HepG2 (cell line): ENCODE measurements at regions not wholly inside any gene's neighbourhood (a gene's known extent, or its start where the extent isn't known, plus 50 kb on each side); places are given as distances from the start of the nearest gene placed in this dataset.

Source experiments
- ATAC-seq: fragments of 200-7000 bp; cut with Tn5 transposase; 3 replicates; pipeline ENCODE4 v1.9.1; 2020; ENCODE audit warnings: mild to moderate bottlenecking, moderate library complexity
- BruUV-seq: library from RNA; stranded (reverse); fragments of 400-500 nt; replicated peaks from 2 replicates; lab custom pipeline; 2021; lab: Mats Ljungman, UMichigan
- CTCF ChIA-PET: fragments of 300-600 bp; formaldehyde crosslinking; extraction: SDS; loops from one replicate; lab custom pipeline; 2021; ENCODE audit warnings: low total read pairs, inconsistent platforms, low intra/inter-chr PET ratio; lab: Yijun Ruan, JAX
- POLR2A ChIA-PET: fragments of 350-600 bp; sonication (Branson Sonifier 250); formaldehyde crosslinking; loops from one replicate; lab custom pipeline; 2020; ENCODE audit warnings: antibody characterized with exemption, inconsistent platforms; lab: Yijun Ruan, JAX
- DNase-seq: peaks from one replicate; pipeline ENCODE4 v3.0.0-alpha.2; 2015; ENCODE audit warnings: low spot score
- FAIRE-seq: peaks from 3 replicates; lab custom pipeline; 2011; peaks lifted over from hg19 to GRCh38; lab: Jason Lieb, UNC
- H2AFZ ChIP-seq: one replicate; pipeline ENCODE4 v1.6.1; 2011; ENCODE audit warnings: low read length, inconsistent platforms
- H3K27ac ChIP-seq: fragments of 300-600 bp; 3 replicates; pipeline ENCODE4 v1.8.0; 2011; ENCODE audit warnings: mixed run types, mild to moderate bottlenecking, mixed read lengths, low read length, inconsistent platforms; ENCODE audit not compliant: insufficient read depth; ENCODE audit errors: extremely low read length
- H3K27me3 ChIP-seq, 2 experiments: fragments of 200-600 bp in 1 of 2; 2 replicates in 1 of 2; 3 replicates in 1 of 2; pipeline versions ENCODE4 v1.6.0 to v1.8.0; 2011; ENCODE audit warnings: low read length in 2 of 2, mild to moderate bottlenecking in 2 of 2, moderate library complexity in 2 of 2, inconsistent platforms in 1 of 2; ENCODE audit not compliant: insufficient read depth in 2 of 2, control insufficient read depth in 1 of 2
- H3K36me3 ChIP-seq, 2 experiments: fragments of 200-600 bp in 1 of 2; replicated peaks in 1 of 2; 2 replicates in 1 of 2; 3 replicates in 1 of 2; pipeline versions ENCODE4 v1.5.1 to v1.8.0; 2011; ENCODE audit warnings: low read length in 2 of 2, inconsistent platforms in 1 of 2; ENCODE audit not compliant: insufficient read depth in 2 of 2, control insufficient read depth in 1 of 2
- H3K4me1 ChIP-seq: 2 replicates; pipeline ENCODE4 v1.5.1; 2012; ENCODE audit warnings: low read length, inconsistent platforms; ENCODE audit not compliant: insufficient read depth
- H3K4me2 ChIP-seq: 2 replicates; pipeline ENCODE4 v1.6.0; 2011; ENCODE audit warnings: low read depth, low read length, inconsistent platforms
- H3K4me3 ChIP-seq, 3 experiments: fragments of 200-600 bp in 1 of 3; sonication (generic), shearing (Covaris generic) in 1 of 3; replicated peaks in 1 of 3; 2 replicates each; pipeline ENCODE4 v1.5.1; 2011 to 2016; ENCODE audit warnings: low read length in 3 of 3, inconsistent platforms in 2 of 3, low read depth in 2 of 3, mild to moderate bottlenecking in 2 of 3, control low read depth in 1 of 3, mixed read lengths in 1 of 3; ENCODE audit not compliant: insufficient read depth in 1 of 3
- H3K79me2 ChIP-seq: one replicate; pipeline ENCODE4 v1.6.1; 2011; ENCODE audit warnings: low read length, inconsistent platforms; ENCODE audit not compliant: insufficient read depth
- H3K9ac ChIP-seq: 2 replicates; pipeline ENCODE4 v1.6.0; 2011; ENCODE audit warnings: mild to moderate bottlenecking, low read depth, low read length, inconsistent platforms; ENCODE audit not compliant: insufficient read depth
- H3K9me3 ChIP-seq: 2 replicates; pipeline ENCODE4 v1.5.1; 2012; ENCODE audit warnings: mild to moderate bottlenecking, low read length
- H4K20me1 ChIP-seq: 2 replicates; pipeline ENCODE4 v1.6.0; 2011; ENCODE audit warnings: inconsistent platforms, mild to moderate bottlenecking, low read length, moderate library complexity; ENCODE audit not compliant: insufficient read depth
- CHD2 ChIP-seq: IDR thresholded peaks from 2 replicates; pipeline ENCODE4 v1.6.1; 2011; ENCODE audit warnings: low read depth, low read length, improper control_type of control experiment
- KDM5A ChIP-seq: fragments of 200-600 bp; sonication (generic); IDR thresholded peaks from 2 replicates; pipeline ENCODE4 v1.7.0; 2018; ENCODE audit warnings: antibody characterized with exemption, mild to moderate bottlenecking, low read length, borderline replicate concordance
- MAF1 ChIP-seq: sonication (generic); formaldehyde crosslinking; IDR thresholded peaks from 2 replicates; pipeline ENCODE4 v1.5.0; 2020; ENCODE audit warnings: missing genetic modification reagents, borderline replicate concordance
- MED13 ChIP-seq: sonication (generic); formaldehyde crosslinking; IDR thresholded peaks from 2 replicates; pipeline ENCODE4 v1.5.0; 2020; ENCODE audit warnings: missing genetic modification reagents
- NCOA5 ChIP-seq: sonication (generic); formaldehyde crosslinking; IDR thresholded peaks from 2 replicates; pipeline ENCODE4 v1.4.0; 2020; ENCODE audit warnings: missing genetic modification reagents
- PAF1 ChIP-seq: IDR thresholded peaks from 2 replicates; pipeline ENCODE4 v1.6.1; 2016; ENCODE audit warnings: missing genetic modification reagents, missing compliant biosample characterization
- SKI ChIP-seq: fragments of 450-650 bp; IDR thresholded peaks from one replicate; pipeline ENCODE4 v1.6.1; 2018; ENCODE audit warnings: mild to moderate bottlenecking; ENCODE audit not compliant: partially characterized antibody
- TBP ChIP-seq: sonication (generic); formaldehyde crosslinking; IDR thresholded peaks from 2 replicates; pipeline ENCODE4 v1.5.0; 2020; ENCODE audit warnings: missing genetic modification reagents
- ZNF335 ChIP-seq: sonication (generic); formaldehyde crosslinking; IDR thresholded peaks from 2 replicates; pipeline ENCODE4 v1.4.0; 2020; ENCODE audit warnings: missing genetic modification reagents
- ZNF382 ChIP-seq: sonication (generic); formaldehyde crosslinking; IDR thresholded peaks from 2 replicates; pipeline ENCODE4 v1.5.0; 2020; ENCODE audit warnings: missing genetic modification reagents, mild to moderate bottlenecking, borderline replicate concordance
- ZNF496 ChIP-seq: sonication (generic); formaldehyde crosslinking; IDR thresholded peaks from 2 replicates; pipeline ENCODE4 v1.8.1; 2023; ENCODE audit warnings: mild to moderate bottlenecking, moderate library complexity, missing genetic modification reagents; ENCODE audit not compliant: insufficient replicate concordance
- ZNF558 ChIP-seq: sonication (generic); formaldehyde crosslinking; IDR thresholded peaks from 2 replicates; pipeline ENCODE4 v1.9.0; 2022; ENCODE audit warnings: mild to moderate bottlenecking, missing genetic modification reagents, borderline replicate concordance
- ZNF644 ChIP-seq: IDR thresholded peaks from 2 replicates; pipeline ENCODE4 v1.6.1; 2016; ENCODE audit warnings: low read depth
- ZNF746 ChIP-seq: sonication (generic); formaldehyde crosslinking; IDR thresholded peaks from 2 replicates; pipeline ENCODE4 v1.8.0; 2022; ENCODE audit warnings: mild to moderate bottlenecking, missing genetic modification reagents
- WGBS: methylation state at CpG from one replicate; pipeline ENCODE4 v1.1.6; 2017; ENCODE audit warnings: low lambda C conversion rate; 5-methylcytosine and 5-hydroxymethylcytosine counted together
- in situ Hi-C: cut with HindIII; loops from 2 replicates; pipeline ENCODE4 v1.10.0; 2017; ENCODE audit warnings: low pct_unique_long_range_greater_than_20kb; ENCODE audit not compliant: extremely low pct_ligation_motif_present
- intact Hi-C: fragments of 100-400 bp; cut with micrococcal nuclease; formaldehyde crosslinking; loops from one replicate; pipeline ENCODE4 v1.10.0; 2022; ENCODE audit not compliant: unreplicated experiment
- TF ChIP-seq, protein P1 (sequence below): sonication (generic); formaldehyde crosslinking; IDR thresholded peaks from 2 replicates; pipeline ENCODE4 v1.5.0; 2020; ENCODE audit warnings: missing genetic modification reagents, mild to moderate bottlenecking, borderline replicate concordance

DNA sequence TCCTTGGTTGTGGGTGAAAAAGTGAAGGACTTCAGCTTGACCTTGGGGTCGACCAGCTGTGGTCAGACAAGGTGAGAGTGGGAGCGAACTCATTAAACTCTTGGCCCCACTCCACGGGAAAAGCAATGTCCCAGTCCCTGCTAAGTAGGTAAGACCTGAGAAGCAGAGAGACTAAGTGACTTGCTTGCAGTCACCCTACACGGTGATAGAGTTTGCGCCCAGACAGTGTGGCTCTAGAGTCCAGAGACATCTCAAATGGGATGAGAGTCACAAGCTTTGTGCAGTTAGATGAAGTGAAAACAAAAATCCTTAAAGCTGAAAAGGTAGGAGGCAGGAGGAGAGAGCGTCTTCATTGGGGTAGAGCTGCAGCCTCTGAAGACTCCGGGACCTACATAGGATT is 55.9 kb upstream of the ZNF236 start (continued):
- TF ChIP-seq ZNF558 (CRISPR knock-in tag) (no peak), PAF1 (no peak), MAF1 (no peak), ZNF644 (CRISPR knock-in tag) (no peak), TBP (CRISPR knock-in tag) (no peak)
- TF ChIP-seq, protein P1, sequence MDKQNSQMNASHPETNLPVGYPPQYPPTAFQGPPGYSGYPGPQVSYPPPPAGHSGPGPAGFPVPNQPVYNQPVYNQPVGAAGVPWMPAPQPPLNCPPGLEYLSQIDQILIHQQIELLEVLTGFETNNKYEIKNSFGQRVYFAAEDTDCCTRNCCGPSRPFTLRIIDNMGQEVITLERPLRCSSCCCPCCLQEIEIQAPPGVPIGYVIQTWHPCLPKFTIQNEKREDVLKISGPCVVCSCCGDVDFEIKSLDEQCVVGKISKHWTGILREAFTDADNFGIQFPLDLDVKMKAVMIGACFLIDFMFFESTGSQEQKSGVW (CRISPR knock-in tag), result no peak

DNA sequence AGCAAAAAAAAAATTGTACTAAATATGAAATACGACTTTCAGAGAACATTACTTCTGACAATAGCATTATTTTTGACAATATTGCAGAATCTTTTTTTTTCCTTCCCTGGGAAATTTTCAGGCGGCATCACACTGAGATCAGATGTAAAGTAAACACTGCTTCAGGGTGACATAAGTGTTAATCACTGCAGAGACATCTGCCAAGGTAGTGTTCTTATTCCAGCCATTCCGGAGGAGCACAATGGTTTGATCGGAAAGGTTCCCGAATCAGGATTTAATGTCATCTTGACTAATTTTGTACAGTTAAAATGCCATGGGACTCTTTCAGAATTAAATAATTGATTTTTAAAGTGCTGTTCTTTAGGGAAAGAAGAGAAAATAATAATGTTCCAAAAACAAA is 56.7 kb upstream of the ZNF236 start:
- Histone ChIP-seq H3K4me2 (no peak overlapping the region), H3K27ac (no peak overlapping the region), H2AFZ (no peak overlapping the region), H3K4me3 (no peak overlapping the region), H3K4me1 (peaks cover 25% of the 10 kb centered on the region), H3K36me3 (no peaks in the 10 kb centered on the region), H3K9ac (no peak overlapping the region), H4K20me1 (no peaks in the 10 kb centered on the region), H3K9me3 (no peaks in the 10 kb centered on the region), H3K79me2 (no peaks in the 10 kb centered on the region), H3K27me3 (peaks cover 4% of the 10 kb centered on the region in 2 experiments; a peak in 1 of 5 replicates)
- 50% methylated on average over 5 of the region's 5 CpGs for WGBS
- DNase-seq (no peak), ATAC-seq (no peak), FAIRE-seq (no peak)
- intact Hi-C loops (no loop called here), in situ Hi-C loops (no loop called here)
- BruUV-seq, result no TSS peak
- CTCF ChIA-PET, result no interaction called here
- POLR2A ChIA-PET, result no interaction called here
- no peak for TF ChIP-seq MED13 (CRISPR knock-in tag)
- TF ChIP-seq ZNF746 (CRISPR knock-in tag), result no peak
- TF ChIP-seq NCOA5 (CRISPR knock-in tag), result no peak
- no peak for TF ChIP-seq ZNF496
- TF ChIP-seq PAF1, result no peak
- TF ChIP-seq ZNF335 (CRISPR knock-in tag), result no peak
- TF ChIP-seq KDM5A, result no peak
- no peak for TF ChIP-seq SKI
- TF ChIP-seq CHD2, result no peak
- no peak for TF ChIP-seq ZNF382 (CRISPR knock-in tag)
